ENCODE measurements at regions not wholly inside any gene's neighbourhood (a gene's known extent, or its start where the extent isn't known, plus 50 kb on each side); places are given as distances from the start of the nearest gene placed in this dataset.
"Not testable (repeated sequence)": the region's sequence is repeated elsewhere in the genome, so short reads cannot be mapped to it uniquely, and the experiment has no call there.

DNA sequence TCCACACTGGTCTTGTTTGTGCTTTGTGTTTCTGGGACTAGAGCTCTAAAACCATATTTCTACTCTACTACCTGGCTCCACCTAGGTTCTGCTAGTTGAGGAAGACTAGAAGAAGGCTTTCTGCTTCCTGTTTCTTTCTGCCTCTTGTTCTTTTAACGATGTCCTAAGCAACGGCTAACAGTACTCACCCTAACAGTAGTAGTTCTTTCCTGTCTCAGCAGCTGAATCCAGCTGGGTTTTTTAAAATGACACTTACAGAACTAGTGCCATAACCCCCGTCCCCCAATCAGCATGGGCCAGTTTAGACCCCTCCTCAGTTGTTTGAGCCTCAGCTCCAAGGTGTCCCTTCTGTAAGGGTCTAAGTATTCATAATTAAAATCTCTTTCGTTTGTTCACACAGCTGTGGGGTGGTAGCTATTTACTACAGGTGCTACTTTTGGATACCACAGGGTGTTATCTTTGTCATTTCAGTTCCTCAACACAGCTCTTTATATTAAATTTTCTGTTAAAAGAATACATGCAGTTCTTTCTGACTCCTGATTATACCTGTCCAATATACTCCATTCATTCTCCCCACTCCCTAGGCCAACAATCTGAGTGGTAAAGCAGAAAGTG lies 790.2 kb downstream of the DHX35 start:
- intact Hi-C loops (cut with DNase I) = no loop called here
- 62 to 70% methylated on average over 4 of the region's 4 CpGs for WGBS, 2 donors
- ATAC-seq (ENCODE audit: low FRiP score) = no peak

DNA sequence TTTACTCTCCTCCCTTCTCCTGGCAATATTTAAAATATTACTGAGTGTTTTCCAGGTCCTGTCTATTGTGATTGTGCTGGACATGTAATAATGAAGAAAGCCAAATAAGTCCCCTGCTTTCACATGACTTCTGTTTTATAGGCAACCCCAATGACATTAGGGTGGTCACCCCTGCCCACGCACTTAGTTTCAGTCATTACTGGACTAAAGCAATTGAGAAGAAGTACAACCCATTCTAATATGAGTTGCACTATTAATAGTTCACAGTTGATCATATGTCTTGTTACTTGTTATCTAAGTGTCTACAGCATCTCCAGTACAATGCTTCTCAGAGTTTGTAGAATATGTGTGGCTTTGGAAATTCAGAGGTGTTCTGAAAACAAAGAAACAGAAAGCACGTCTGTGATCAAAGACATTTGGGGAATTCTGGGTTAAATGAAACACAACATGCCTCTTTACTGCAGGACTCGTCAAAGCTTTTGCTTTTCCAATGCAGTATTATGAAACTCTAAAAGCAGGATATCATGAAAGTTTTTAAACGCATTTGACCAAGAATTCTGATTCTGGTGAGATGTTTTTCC lies 789.5 kb downstream of the DHX35 start:
- Histone ChIP-seq H3K4me3 (ENCODE audit: low read length in 2 of 2) (no peak overlapping the region), H3K27me3 (ENCODE audit: control insufficient read depth in 1 of 2, insufficient read depth in 2 of 2, low read length in 1 of 2) (no peaks in the 10 kb centered on the region), H3K4me1 (ENCODE audit: control insufficient read depth in 1 of 2, insufficient read depth in 2 of 2, low read length in 2 of 2) (no peaks in the 10 kb centered on the region), H3K27ac (ENCODE audit: low read depth in 1 of 2, low read length in 2 of 2) (no peak overlapping the region), H3K36me3 (ENCODE audit: control insufficient read depth in 1 of 2, insufficient read depth in 2 of 2, low read length in 1 of 2) (no peaks in the 10 kb centered on the region), H3K9me3 (ENCODE audit: control insufficient read depth, low read length) (peaks cover 5% of the 10 kb centered on the region)
- 66 to 67% methylated on average over 4 of the region's 4 CpGs for WGBS, 2 donors
- ATAC-seq (ENCODE audit: low FRiP score) (no peak), DNase-seq (no peak)
- intact Hi-C loops (cut with DNase I) = no loop called here

More for the DNA sequence above, 790.2 kb downstream of the DHX35 start:
- DNase-seq = no peak
- H3K4me1 ChIP-seq (ENCODE audit: control insufficient read depth in 1 of 2, insufficient read depth in 2 of 2, low read length in 2 of 2) = no peaks in the 10 kb centered on the region
- H3K36me3 ChIP-seq (ENCODE audit: control insufficient read depth in 1 of 2, insufficient read depth in 2 of 2, low read length in 1 of 2) = no peaks in the 10 kb centered on the region
- no peaks in the 10 kb centered on the region for H3K27me3 ChIP-seq (ENCODE audit: control insufficient read depth in 1 of 2, insufficient read depth in 2 of 2, low read length in 1 of 2)
- H3K27ac ChIP-seq (ENCODE audit: low read depth in 1 of 2, low read length in 2 of 2) = no peak overlapping the region
- H3K4me3 ChIP-seq (ENCODE audit: low read length in 2 of 2) = no peak overlapping the region
- H3K9me3 ChIP-seq (ENCODE audit: control insufficient read depth, low read length) = peaks cover 5% of the 10 kb centered on the region

- no peaks in the 10 kb centered on the region for H3K36me3 ChIP-seq (ENCODE audit: control insufficient read depth in 1 of 2, insufficient read depth in 2 of 2, low read length in 1 of 2)
- no peak overlapping the region for H3K27ac ChIP-seq (ENCODE audit: low read depth in 1 of 2, low read length in 2 of 2)
- H3K4me3 ChIP-seq (ENCODE audit: low read length in 2 of 2) = no peak overlapping the region
- DNase-seq (no peak), ATAC-seq (ENCODE audit: low FRiP score) (no peak)
- peaks cover 3% of the 10 kb centered on the region for H3K9me3 ChIP-seq (ENCODE audit: control insufficient read depth, low read length)
- intact Hi-C loops (cut with DNase I) = no loop called here
- H3K27me3 ChIP-seq (ENCODE audit: control insufficient read depth in 1 of 2, insufficient read depth in 2 of 2, low read length in 1 of 2) = no peaks in the 10 kb centered on the region
- H3K4me1 ChIP-seq (ENCODE audit: control insufficient read depth in 1 of 2, insufficient read depth in 2 of 2, low read length in 2 of 2) = no peaks in the 10 kb centered on the region
- WGBS, 2 donors = 81 to 91% methylated on average over 1 of the region's 1 CpG
Observed at GRCh38 chr20:39745380-39745779, 783.2 kb downstream of the DHX35 start.

DNA sequence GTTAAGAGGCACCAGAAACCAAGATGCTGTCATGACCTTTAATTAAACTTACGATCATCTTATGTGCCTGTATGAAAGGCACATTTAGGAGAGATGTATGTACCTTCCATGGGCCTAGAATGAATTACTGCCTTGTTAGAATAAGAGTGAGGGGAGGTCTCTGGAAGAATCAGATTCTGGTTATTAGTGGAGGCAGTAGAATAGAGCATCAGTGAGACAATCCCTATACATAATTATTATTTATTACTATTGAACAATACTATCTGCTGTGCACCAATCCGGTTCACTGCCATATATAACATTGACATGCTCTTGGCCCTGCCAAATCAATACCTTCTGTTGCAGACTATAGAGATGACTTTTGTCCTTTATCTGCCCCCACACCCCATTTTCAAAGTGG lies 776.5 kb downstream of the DHX35 start:
- Histone ChIP-seq H3K36me3 (ENCODE audit: control insufficient read depth in 1 of 2, insufficient read depth in 2 of 2, low read length in 1 of 2) (no peaks in the 10 kb centered on the region), H3K9me3 (ENCODE audit: control insufficient read depth, low read length) (no peaks in the 10 kb centered on the region), H3K4me3 (ENCODE audit: low read length in 2 of 2) (no peak overlapping the region), H3K27me3 (ENCODE audit: control insufficient read depth in 1 of 2, insufficient read depth in 2 of 2, low read length in 1 of 2) (no peaks in the 10 kb centered on the region), H3K27ac (ENCODE audit: low read depth in 1 of 2, low read length in 2 of 2) (no peak overlapping the region), H3K4me1 (ENCODE audit: control insufficient read depth in 1 of 2, insufficient read depth in 2 of 2, low read length in 2 of 2) (no peaks in the 10 kb centered on the region)
- intact Hi-C loops (cut with DNase I) = no loop called here
- WGBS, 2 donors = 84 to 89% methylated on average over 2 of the region's 2 CpGs
- ATAC-seq (ENCODE audit: low FRiP score) = no peak
- DNase-seq = no peak

DNA sequence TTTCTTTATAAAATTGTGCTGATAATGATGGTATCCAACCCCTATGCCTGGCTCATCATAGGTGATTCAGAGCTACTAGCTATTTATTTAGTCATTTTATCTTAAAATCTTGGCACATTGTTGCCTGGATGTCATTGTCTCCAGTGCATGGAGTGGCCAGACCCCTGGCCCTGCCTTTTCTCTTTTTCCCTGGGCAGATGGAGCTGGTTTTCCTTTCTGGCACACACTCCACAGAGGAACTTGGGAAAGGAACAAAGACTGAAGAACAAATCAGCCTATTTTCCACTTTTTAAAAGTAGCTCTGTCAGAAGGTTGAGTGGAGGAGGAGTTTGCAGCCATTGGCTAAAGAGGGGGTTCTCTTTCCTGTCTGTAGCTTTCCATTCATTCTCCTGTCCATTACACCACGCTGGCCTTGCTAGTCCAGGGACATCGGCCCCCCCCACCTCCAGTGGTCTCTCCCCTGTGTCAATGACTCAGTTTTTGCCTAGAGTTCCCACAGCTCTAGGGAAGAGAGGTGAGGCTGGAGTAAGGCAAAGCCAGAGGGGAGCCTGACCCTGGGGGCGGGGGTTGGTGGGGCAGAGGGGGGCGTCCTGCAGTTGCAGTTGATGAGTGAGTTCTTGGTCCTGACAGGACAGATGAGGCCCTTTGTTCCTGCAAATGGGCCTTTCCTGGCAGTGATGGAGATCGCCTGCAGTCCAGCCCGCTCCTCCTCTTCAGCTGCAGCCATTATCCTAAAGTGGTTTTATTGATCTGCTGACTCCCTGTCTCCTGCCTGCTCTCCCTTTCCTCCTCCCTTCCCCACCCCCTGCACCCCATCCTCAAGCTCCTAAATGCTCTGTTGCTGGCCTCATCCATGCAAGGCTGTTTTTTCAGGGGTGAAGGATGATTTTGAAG lies 774.5 kb downstream of the DHX35 start:
- no peak for DNase-seq
- H3K9me3 ChIP-seq (ENCODE audit: control insufficient read depth, low read length) = no peaks in the 10 kb centered on the region
- H3K4me1 ChIP-seq (ENCODE audit: control insufficient read depth in 1 of 2, insufficient read depth in 2 of 2, low read length in 2 of 2) = no peaks in the 10 kb centered on the region
- H3K36me3 ChIP-seq (ENCODE audit: control insufficient read depth in 1 of 2, insufficient read depth in 2 of 2, low read length in 1 of 2) = no peaks in the 10 kb centered on the region
- 68 to 79% methylated on average over 6 of the region's 6 CpGs for WGBS, 2 donors
- no peak overlapping the region for H3K27ac ChIP-seq (ENCODE audit: low read depth in 1 of 2, low read length in 2 of 2)
- no peak for ATAC-seq (ENCODE audit: low FRiP score)
- intact Hi-C loops (cut with DNase I) = no loop called here
- no peak overlapping the region for H3K4me3 ChIP-seq (ENCODE audit: low read length in 2 of 2)
- H3K27me3 ChIP-seq (ENCODE audit: control insufficient read depth in 1 of 2, insufficient read depth in 2 of 2, low read length in 1 of 2) = no peaks in the 10 kb centered on the region

- H3K27me3 ChIP-seq (ENCODE audit: control insufficient read depth in 1 of 2, insufficient read depth in 2 of 2, low read length in 1 of 2); H3K27ac ChIP-seq (ENCODE audit: low read depth in 1 of 2, low read length in 2 of 2); H3K9me3 ChIP-seq (ENCODE audit: control insufficient read depth, low read length); ATAC-seq (ENCODE audit: low FRiP score); intact Hi-C loops (cut with DNase I); DNase-seq; H3K4me1 ChIP-seq (ENCODE audit: control insufficient read depth in 1 of 2, insufficient read depth in 2 of 2, low read length in 2 of 2); H3K4me3 ChIP-seq (ENCODE audit: low read length in 2 of 2); H3K36me3 ChIP-seq (ENCODE audit: control insufficient read depth in 1 of 2, insufficient read depth in 2 of 2, low read length in 1 of 2): not testable (repeated sequence)
- WGBS, 2 donors = 95 to 96% methylated on average over 6 of the region's 6 CpGs
Observed at GRCh38 chr20:39725513-39725912, 763.4 kb downstream of the DHX35 start.

GRCh38 chr20:39719293-39719692 lies 757.1 kb downstream of the DHX35 start:
- intact Hi-C loops (cut with DNase I) = no loop called here
- ATAC-seq (ENCODE audit: low FRiP score) = no peak
- 94% methylated on average over 2 of the region's 2 CpGs for WGBS, 2 donors

DNA sequence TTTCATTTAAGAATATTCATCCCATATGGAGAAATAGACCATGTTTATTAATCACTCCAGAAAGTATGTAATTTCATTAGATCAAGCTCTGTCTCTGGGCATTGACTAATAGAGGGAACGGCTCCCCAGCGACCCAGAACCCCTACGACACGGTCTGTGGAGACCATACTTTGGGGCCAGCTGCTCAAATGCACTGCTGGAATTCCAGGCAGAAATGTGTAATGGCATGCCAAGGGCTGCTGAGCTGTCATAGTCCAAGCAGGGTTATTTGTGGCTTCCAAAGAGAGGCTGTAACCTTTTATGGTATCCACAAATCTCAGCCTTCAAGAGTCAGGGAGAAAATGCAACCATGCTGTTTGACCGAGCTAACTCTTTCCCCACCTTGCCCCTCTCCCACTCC lies 755.8 kb downstream of the DHX35 start:
- ATAC-seq (ENCODE audit: low FRiP score) (no peak), DNase-seq (no peak)
- no peaks in the 10 kb centered on the region for H3K36me3 ChIP-seq (ENCODE audit: control insufficient read depth in 1 of 2, insufficient read depth in 2 of 2, low read length in 1 of 2)
- H3K27me3 ChIP-seq (ENCODE audit: control insufficient read depth in 1 of 2, insufficient read depth in 2 of 2, low read length in 1 of 2) = no peaks in the 10 kb centered on the region
- H3K27ac ChIP-seq (ENCODE audit: low read depth in 1 of 2, low read length in 2 of 2) = no peak overlapping the region
- no peak overlapping the region for H3K4me3 ChIP-seq (ENCODE audit: low read length in 2 of 2)
- H3K4me1 ChIP-seq (ENCODE audit: control insufficient read depth in 1 of 2, insufficient read depth in 2 of 2, low read length in 2 of 2) = peaks cover 0 to 1% of the 10 kb centered on the region in 2 donors
- H3K9me3 ChIP-seq (ENCODE audit: control insufficient read depth, low read length) = no peaks in the 10 kb centered on the region
- intact Hi-C loops (cut with DNase I) = no loop called here
- WGBS, 2 donors = 31 to 45% methylated on average over 5 of the region's 5 CpGs

More at GRCh38 chr20:39719293-39719692, 757.1 kb downstream of the DHX35 start:
- H3K36me3 ChIP-seq (ENCODE audit: control insufficient read depth in 1 of 2, insufficient read depth in 2 of 2, low read length in 1 of 2) = no peaks in the 10 kb centered on the region
- no peak for DNase-seq
- peaks cover 0 to 1% of the 10 kb centered on the region in 2 donors for H3K4me1 ChIP-seq (ENCODE audit: control insufficient read depth in 1 of 2, insufficient read depth in 2 of 2, low read length in 2 of 2)
- H3K27me3 ChIP-seq (ENCODE audit: control insufficient read depth in 1 of 2, insufficient read depth in 2 of 2, low read length in 1 of 2) = no peaks in the 10 kb centered on the region
- H3K4me3 ChIP-seq (ENCODE audit: low read length in 2 of 2) = no peak overlapping the region
- H3K27ac ChIP-seq (ENCODE audit: low read depth in 1 of 2, low read length in 2 of 2) = no peak overlapping the region
- H3K9me3 ChIP-seq (ENCODE audit: control insufficient read depth, low read length) = no peaks in the 10 kb centered on the region
